ENCODE measurements at regions not wholly inside any gene's neighbourhood (a gene's known extent, or its start where the extent isn't known, plus 50 kb on each side); places are given as distances from the start of the nearest gene placed in this dataset.
"Not testable (repeated sequence)": the region's sequence is repeated elsewhere in the genome, so short reads cannot be mapped to it uniquely, and the experiment has no call there.

DNA sequence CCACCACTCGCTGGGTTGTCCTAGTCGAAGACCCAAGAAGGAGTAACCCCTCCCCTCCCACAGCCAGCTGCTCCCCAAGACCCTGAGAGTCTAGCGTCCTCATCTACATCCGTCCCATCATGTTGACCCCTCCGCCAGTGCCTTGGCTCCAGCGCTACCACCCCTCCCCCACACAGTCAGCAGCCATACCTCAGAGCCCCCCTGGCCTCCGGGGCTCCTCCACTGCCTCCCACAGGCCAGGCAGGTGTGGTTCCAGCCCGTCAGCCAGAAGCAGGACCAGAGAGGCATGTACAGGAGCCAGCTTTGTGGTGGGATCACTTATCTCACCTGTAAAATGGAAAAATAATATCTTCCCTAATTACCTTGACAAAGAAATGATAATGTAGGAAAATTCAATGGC lies 51.5 kb upstream of the PHF21B start:
- no peak for DNase-seq

DNA sequence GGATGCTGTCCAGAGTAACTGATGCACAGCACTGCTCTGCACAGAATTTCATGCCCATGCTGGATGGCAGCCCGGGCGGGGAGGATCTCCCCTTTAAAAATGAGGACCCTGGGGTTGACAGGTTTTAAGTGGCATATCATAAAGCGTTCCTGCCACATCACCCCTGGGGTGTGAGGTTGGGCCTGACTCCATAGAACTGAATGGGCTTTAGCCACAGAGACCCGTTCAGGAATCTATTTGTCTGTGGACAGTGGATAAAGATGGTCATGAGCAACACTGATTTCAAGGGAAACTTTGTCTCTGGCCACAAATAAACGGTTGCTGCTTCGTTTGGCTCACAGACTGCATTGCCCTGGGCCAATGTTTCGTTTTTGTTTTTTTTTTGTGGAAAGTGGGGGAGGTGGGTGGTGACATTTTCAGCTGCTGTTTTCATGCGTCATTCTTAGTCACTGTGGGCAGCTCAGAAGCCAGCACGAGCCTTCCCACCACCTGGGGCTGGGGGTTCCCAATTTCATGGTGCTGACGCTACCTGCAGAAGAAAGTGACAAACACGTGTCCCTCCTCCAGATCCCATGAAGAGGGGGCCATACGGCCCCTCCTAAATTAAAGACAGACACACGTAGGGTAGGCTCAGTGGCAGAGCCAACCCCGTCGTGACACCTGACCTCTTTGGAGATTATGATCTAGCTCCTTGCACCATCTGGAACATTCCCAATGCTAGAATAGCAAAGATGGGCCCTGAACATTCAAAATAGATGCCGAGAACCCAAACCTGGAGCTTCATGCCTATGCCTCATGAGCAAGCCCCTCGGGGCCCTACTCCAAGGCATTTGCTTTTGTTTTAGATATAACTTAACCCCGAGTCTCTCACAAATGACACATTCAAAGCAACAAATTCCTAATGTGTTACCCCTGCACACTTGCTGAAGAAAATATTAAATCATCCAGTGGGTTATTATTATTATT lies 54.8 kb upstream of the PHF21B start:
- peak; percentile 26 for DNase-seq

DNA sequence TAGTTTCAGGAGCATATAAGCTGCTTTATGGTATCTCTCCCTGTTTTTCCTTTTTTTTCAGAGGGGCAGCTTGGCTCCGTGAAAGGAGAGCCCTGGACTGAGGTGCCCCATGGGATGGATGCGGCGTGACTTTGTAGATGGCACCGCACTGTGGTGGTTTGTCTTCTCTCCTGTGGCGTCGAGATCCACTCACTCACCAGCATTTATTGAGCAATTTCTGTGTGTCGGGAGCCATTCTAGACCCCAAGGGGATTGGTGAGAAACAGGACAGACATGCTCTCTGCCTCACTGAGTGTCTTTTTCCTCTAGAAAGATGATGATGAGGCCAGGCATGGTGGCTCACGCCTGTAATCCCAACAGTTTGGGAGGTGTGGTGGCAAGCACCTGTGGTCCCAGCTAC lies 55.9 kb upstream of the PHF21B start:
- DNase-seq: no peak

DNA sequence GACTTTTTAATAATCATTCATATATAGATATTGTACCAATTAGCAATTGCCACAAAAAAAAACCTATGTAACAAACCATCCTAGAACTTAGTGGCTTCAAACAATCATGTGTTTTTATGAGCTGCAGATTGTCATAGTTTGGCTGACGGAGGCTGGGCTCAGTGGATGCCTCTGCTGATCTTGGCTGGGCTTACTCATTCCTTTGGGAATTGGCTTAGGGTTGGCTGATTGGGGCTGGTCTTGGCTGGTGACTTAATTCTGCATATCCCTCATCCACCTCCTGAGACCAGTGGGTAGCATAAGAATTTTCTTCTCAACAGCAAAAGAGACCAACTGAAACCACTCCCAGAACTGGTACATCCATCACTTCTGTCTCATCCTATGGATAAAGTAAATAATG lies 57.9 kb upstream of the PHF21B start:
- DNase-seq: no peak

DNA sequence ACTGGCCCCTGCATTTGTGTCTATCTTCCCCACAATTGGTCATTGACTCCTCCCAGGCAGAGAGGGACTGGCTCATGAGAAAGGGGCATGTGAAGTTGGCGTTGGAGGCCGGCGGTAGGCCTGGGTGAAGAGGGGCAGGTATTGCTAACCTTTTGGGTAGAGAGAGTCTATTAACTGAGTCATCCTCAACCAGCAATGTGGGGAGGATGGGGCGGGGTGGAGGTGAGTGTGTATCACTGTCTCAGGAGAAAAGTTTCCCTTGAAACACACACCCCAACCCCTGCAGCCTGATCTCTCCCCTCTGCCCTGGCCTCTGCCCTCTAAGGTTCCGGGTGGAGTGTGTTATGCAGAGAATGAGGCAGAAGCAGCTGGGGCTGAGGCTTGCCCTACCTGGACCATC lies 60.1 kb upstream of the PHF21B start:
- DNase-seq: peak; percentile 19

DNA sequence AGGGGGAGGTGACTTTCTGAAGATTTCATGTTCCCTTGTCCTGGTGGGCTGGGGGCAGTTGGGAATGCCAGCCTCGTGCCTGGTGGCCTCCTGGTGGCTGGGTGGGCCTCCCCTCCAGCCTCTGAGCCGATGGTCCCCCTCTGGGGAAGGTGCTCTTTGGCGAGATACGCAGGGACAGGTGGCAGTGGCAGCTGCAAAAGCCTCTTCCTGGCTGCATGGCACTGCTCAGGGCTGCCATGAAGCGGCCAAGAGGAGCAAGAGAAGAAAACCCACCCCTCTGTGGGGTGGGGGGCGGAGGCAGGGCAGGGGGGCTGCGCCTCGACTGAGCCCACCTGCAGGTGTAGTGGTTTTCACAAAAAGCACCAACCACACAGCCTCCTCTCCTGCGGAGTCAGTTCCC lies 61.8 kb upstream of the PHF21B start:
- no peak for DNase-seq

DNA sequence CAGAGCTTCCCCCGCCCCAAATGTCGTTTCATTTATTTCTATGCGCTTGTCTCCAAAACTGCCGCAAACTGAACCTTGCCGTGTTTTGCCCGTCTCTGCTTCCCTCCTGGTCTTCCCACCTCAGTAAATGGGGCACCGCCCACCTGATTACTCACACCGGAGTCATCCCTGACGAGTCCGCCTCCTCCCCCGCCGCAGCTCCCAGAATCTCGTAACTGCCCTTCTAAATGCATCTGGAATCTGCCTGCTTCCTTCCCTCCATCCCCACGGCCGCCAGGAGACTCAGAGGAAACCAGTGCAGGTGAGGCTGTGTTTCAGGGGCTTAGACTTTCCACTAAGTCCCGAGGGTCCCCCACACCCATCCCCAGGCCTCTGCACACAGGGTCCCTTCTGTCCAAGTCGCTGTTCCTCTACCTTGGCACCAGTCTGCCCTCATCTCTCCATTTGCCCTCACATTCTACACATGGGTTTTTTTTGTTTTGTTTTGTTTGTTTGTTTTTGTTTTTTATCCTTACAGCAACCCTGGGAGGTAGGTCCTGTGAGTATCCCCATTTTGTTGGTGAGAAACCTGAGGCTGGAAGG lies 62.6 kb upstream of the PHF21B start:
- no peak for DNase-seq

DNA sequence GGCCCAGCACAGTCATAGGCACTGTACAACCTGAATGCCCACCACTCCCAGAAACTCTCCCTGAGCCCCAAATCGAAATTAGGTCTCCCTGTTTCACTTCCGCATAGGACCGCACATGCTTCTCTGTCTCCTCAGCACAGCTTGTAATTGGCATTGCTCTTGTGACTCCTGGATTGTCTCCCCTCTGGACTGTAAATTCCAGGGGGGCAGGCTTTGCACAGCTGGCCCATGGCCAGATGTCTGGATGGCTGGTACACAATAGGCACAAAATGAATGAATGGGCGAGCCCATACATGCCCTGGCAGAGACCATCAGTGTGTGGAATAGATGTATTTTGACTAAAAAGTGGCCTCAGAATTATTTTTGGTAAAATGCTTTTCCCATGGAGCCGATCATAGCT lies 63.3 kb upstream of the PHF21B start:
- no peak for DNase-seq

DNA sequence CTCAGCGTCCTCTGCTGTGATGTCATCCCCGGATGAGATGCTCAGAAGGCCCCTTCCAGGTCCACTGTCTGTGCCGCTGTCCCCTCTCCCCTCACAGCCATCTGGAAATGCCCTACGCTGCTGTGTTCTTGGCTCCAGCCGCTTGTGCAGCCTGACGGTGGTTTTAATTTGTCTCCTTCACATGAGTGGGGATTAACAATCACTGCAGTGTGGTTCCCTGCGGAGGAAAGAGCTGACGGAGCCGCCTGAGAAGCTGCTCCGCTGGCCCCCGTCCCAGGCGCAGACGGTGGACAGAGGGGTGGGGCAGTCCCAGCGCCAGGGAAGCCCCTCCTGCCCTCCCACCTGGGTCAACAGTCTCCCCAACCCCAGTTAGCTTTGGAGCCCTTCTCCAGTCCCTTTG lies 67.5 kb upstream of the PHF21B start:
- no peak for DNase-seq

DNA sequence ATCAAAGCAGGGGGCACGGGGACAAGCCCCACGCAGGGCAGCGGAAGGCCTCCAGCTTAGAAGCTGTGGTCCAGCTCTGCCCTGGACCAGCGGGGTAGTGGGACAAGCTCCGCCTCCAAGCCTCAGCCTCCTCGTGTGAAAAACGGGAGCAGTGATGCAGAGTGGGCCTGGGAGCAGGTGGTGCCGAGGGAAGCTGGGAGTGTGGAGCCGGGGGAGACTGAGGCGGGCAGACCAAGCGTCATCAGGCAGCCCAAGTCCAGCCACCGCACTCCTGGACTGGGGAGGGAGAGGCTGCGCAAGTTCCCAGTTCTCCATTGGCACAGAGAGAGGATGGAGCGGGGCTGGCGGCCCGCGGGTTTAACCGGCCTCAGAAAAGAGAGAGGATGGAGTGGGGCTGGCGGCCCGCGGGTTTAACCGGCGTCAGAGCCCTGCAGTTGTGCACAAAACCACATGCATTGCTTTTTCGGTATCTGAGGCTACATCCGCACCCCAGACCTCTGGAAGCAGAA lies 68.1 kb upstream of the PHF21B start:
- no peak for DNase-seq

DNA sequence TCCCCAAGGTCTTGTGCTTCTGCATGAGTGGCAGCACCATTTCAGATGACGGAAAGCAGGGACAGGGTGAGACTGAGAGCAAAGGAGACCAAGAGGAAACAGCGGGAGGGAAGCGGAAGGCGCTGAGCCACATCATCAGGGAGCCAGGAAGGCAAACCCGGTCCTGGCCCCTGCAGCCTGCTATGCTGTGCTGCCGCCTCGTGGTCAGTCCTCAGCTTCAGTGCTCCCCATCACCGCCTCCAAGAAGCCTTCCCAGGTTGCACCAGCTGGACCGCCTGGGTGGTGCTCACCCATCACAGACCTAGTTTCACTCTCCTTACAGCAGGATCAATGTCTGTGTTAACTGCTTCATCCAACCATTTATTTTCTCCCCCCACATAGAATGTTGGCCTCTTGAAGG lies 73.0 kb upstream of the PHF21B start:
- no peak for DNase-seq

DNA sequence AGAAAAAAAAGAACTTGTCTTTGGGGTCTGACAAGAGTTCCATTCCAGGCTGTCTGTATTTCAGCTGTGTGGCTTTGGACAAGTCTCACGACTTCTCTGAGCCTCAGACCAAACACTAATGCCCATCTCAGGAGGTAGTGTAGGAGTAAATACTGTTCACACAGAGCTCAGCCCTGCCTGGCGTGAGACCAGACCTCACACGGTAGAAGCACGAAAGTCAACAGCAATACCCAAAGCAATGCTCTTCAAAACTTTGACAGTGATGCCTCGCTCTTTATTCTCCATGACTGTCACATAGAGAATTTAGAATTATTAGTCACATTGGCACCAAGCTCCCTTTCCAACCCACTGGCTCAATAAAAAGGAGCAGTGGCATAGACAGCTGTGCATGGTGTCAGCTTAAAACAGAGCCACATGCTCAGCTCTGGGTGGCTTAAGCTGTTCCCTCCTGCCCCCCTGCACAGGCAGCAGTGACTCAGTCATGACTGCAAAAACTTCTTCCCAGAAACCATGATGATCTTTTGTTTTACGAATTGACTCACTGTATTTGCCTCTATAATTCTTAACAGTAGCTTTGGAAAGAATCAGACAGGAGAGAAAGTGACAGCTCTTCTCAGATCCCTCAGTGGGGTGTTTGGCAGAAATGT lies 74.0 kb upstream of the PHF21B start:
- DNase-seq: no peak

DNA sequence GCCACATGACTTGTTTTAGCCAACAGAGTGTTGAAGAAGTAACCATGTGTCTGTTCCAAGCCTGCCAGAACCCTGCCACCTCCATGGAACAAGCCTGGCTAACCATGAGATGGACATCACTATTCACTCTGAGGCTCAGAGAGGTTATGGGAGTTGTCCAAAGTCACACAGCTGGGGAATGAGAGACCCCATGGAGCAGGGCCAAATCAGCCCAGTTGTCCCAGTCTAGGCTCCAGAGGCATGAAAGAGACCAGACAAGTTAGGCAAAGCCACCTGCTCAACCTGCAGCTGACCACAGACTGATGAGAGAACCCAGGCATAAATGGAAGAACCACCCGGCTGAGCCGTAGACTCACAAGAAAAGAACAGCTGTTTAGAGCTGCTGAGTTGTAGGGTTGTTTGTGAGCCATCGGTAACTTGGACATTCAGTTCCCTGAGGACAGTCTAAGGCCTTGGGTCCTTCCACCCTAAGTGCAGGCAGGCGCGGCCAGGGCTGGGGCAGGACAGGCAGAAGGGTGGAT lies 74.7 kb upstream of the PHF21B start:
- DNase-seq: no peak

DNA sequence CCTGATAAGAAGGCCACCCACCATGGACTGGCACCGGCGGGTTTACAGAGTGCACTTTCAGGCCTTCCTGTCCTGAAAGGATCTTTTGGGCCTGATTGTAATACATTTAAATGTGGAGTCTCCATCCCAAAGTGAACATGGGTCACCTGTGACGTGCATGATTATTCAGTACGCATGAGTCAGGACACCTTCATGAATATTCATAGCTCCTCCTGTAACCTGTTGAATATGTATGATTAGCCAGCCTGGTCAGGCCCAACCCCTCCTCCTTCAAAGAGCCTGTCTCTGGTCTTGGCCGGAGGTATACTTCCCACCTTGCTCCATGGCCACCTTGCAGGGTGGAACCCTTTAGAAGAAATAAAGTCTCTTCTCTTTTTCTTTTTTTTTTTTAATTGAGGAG lies 75.9 kb upstream of the NUP50 start:
- DNase-seq: no peak

DNA sequence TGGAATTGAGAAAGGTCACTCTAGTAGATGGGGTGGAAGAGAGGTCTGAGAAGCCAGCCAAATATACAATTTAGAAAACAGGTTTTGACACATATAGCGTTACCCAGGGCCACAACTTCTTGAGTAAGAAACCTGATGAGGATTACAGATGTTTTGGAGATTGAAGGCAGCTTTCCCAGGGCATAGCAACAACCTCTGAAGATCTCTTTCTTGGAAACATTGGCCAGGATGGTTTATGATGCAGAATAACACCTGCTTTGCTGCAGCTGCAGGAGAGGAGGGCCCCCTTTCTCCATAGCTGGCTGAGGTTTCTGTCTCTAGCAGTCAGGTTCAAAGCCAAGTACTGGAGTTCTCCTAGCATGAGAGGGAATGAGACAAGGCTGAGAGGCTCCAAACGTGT lies 75.1 kb upstream of the NUP50 start:
- DNase-seq: no peak

DNA sequence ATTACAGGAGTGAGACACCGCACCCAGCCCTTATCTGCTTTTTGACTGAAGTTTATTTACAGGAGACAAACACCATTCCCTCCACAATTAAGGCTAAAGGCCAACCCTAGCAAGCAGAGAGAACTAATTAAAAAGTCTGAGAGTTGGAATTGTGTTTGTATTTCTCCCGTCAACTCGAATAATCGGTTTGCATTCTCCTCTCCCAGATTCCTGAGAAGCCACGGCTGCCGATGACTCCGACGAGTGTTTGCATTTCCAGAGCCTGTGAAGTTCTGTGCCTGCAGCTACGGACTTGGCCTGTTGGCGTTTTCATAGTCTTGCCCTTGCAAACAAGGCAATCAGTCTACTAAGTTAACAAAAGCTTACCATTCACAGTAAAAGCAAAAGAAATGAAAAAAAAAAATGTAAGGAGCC lies 73.2 kb upstream of the NUP50 start:
- DNase-seq: no peak

DNA sequence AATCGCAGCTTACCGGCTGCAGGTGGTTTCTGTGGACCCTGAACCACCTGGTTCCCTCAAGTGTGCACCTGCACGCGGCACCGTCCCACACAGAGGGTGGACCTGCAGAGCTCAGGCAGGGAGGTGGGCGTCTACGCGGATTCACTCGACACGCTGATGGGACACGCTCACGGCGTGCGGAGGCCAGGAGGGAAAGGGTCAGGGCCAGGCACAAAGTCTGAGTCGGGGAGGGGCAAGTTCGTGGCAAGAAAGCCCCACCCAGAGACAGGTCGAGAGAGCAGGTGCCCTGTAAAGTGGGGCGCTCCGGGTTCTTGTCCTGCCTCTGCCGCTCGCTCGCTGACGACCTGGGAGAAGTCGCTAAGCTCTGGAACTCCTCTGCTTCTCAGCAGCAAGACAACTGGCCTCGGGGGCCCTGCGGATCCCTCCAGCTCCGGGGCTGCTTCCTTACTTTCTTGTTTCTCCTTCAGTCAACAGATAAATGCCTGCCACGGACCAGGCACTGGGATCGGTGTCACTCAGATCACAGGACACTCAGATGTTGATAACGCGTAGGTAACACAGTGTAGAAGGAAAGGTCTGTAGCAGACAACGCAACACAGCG lies 72.4 kb upstream of the NUP50 start:
- no peak for DNase-seq

DNA sequence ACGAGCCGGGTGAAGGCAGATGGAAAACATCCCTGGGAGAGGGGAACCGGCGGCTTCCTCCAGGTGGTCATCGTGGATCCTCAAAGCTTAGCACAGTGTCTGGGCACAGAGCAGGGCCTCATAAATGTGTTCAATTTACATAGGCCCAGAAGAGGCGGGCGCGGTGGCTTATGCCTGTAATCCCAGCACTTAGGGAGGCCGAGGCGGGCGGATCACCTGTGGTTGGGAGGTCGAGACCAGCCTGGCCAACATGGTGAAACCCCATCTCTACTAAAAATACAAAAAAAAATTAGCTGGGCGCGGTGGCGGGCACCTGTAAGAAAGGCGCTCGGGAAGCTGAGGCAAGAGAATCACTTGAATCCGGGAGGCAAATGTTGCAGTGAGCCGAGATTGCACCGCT lies 71.8 kb upstream of the NUP50 start:
- DNase-seq: not testable (repeated sequence)

DNA sequence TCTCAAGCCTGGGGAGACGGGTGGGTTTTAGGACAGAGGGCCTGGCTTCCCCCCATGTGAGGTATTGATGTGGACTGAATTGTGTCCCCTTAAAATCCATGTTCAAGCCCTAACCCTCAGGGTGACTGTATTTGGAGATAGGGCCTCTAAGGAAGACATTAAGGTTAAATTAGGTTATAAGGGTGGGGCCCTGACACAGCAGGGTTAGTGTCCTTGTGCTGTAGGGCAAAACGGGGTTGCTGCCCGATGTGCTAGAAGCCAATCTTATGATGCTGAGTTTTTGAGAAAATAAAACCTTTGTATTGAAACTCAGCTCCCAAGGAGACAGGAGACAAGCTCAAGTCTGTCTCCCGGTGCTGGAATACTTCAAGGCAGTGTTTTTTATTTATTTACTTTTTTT lies 71.1 kb upstream of the NUP50 start:
- no peak for DNase-seq

DNA sequence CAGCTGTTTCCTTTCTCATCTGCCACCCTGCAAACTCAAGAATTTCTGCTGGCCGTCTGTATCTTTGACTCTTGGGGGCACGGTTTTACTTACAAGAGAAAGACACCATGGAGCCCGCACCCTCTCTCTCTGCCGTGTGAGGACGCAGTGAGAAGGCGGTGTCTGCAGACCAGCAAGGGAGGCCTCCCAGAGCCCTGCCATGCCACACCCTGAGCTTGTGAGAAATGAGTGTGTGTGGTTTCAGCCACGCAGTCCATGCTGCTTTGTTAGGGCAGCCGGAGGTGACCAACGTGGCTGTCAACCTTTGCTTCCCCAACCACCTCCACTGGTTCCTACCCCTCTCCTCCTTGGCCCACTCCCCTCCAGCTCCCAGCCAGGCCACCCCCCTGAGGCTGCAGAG lies 70.1 kb upstream of the NUP50 start:
- no peak for DNase-seq

DNA sequence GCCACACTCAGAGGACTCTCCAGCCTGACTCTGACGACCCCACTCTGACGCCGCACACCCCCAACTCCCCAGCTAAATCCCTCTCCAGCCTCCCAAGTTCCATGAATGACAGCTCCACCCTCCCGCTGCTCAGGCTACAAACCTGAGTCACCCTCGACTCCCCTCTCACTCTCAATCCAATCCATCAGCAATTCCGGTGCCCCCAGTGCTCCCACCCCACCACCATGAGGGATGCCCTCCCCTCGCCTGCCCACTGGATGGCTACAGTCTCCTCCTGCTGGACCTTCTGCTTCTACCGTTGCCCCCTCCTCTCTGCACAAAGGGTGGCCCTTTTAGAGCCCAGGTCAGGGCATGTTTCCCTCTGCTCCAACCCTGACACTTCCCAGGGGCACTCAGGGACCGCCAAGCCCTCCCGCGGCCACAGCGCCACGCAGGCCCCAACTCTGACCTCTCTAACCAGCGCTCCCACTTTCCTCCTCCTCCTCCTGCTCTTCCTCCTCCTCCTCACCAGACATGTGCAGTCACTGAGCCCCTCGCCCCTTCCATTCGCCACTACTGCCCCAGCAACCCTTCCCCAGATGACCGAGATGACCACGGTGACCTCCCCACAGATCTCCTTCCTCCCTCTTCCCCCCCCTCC lies 69.5 kb upstream of the NUP50 start:
- no peak for DNase-seq

DNA sequence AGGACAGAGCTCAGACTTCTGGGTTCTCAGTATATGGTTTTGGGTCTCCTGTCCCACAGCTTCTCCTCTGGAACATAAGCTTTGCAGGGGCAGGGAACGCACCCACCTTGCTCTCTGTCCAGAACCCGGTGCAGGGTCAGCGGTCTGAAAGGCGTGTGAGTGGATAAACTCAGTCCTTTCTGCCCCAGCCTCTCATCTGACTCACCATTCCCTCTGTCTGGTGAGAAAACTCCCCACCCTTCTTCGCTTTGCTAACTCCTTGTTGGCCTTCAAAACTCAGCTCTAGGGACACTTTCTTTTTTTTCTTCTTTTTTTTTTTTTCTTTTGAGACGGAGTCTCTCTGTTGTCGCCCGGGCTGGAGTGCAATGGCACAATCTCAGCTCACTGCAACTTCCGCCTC lies 68.9 kb upstream of the NUP50 start:
- DNase-seq: no peak

All from activated CD8-positive, alpha-beta memory T cell treated with anti-CD3 and anti-CD28 coated beads, Interleukin-2, amount 50 U/mL, for 4 hours (primary cell).